Right renal pelvis (tissue), 4 donors: ENCODE measurements at regions not wholly inside any gene's neighbourhood (a gene's known extent, or its start where the extent isn't known, plus 50 kb on each side); places are given as distances from the start of the nearest gene placed in this dataset.
A peak's percentile ranks its signal among the peaks of the same experiment; 100 is the strongest.
"Not testable (repeated sequence)": the region's sequence is repeated elsewhere in the genome, so short reads cannot be mapped to it uniquely, and the experiment has no call there.

Experiments used
- DNase-seq, 4 donors: peaks; one replicate each; pipeline ENCODE4 v3.0.0-alpha.2; 2013; ENCODE audit warnings: low read depth in 4 of 4, low spot score in 3 of 4, missing footprints in 1 of 4

DNA sequence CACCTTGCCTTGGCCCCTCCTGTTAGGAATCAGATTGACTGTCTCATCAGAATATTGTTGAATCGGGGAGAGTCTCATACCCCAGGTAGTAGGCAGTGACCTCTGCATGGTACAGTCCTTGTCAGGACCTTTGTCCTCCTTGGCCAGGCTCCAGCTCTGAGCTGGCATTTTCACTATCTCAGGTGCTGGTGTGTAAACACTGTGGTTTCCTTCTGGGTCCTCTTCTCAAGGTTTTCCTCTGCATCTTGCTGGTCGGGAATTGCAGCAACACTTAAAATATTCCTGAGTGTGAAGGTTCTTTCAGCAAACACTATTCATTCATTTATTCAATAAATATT is 69.7 kb upstream of the TAMM41 start:
- DNase-seq, result not testable (repeated sequence)

DNA sequence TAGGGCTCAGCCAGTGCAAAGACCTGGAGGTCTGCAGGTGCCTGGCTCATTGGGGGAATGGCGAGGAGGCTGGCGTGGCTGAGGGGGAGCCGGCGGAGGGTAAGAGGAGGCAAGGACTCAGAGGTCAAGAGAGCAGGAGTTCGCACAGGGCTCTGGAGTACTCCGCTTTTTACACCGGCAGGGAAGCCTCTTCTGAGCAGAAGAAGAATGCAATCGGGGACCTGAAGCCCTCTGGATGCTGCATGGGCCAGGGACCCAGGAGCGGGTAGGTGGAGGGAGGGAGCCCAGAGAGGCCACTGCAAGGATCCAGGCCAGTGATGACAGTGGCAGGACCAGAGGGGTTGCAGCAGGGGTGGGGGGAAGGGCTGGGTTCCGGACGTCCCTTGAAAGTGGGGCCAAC is 70.4 kb upstream of the TAMM41 start:
- no peak for DNase-seq

DNA sequence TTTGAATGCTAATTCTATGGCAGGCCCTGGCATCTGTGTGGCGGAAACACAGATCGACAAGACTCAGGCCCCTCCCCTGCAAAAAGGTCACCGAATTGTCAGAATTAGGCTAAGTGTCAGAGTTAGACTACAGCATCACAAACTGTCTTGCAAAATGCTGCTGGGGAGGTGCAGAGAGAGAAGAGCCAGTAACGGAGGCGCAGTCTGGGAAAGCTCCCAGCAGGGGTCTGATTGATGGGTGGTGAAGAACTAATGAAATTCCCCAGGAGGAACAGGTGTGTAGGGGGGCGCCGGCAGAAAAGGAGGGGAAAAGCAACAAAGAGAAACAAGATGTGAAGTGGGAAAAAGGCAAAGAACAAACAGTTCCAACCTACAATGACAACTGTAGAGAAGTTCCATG is 72.7 kb upstream of the TAMM41 start:
- DNase-seq, result no peak

DNA sequence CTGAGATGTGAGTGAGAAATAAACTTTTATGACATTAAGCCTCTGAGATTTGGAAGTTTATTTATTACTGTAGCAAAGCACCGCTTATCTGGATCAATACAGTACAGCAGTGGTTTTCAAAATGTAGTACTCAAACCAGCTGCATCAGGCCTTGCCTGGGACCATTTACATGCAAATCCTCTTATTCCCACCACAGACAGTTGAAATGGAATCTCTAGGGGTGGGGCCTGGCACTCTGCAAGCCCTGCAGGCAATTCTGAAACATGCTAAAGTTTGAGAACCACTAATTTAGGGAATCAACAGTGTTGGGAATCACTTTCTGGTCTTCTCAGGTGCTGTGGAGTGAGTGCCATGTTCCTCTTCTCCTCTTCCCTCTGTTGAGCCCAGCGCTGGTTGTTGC is 77.8 kb upstream of the TAMM41 start:
- no peak for DNase-seq

DNA sequence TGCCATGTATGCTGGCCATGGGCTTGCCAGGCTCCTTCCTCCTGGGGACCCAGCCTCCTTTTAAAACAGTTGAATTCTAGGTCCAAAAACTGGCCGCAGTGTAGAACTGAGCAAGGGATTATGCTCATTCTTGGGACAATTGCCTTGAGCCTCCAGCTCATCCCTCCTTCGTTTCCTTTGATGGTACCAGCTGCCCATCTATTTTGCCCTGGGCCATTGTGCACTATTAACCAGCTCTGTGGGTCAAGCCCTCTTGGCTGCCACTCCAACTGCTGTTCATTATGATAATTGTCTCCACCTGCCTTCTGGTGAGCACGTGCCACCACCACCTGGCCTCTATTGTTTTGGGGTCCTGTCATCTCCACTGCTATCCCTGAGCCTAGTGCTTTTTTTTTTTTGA is 75.8 kb upstream of the SYN2 start:
- no peak for DNase-seq

DNA sequence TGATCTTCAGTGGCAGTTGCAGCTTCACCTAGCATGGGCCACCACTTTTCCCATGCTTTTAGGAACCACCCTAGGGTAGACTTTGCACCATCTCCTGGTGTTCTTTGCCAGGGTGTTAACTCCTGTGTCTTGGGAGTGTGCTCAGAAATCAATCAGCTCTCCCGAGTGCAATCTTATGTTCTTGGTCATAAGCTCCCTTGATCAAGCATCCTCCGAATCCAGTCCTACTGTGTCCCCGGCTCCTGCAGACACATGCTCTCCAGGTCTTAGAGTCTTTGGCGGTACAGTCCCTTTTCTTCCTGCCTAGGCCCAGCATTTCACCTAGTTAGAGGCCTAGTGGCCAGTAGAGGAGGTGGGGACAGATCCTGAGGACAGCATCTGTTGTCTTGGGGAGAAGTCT is 74.7 kb upstream of the SYN2 start:
- no peak for DNase-seq

DNA sequence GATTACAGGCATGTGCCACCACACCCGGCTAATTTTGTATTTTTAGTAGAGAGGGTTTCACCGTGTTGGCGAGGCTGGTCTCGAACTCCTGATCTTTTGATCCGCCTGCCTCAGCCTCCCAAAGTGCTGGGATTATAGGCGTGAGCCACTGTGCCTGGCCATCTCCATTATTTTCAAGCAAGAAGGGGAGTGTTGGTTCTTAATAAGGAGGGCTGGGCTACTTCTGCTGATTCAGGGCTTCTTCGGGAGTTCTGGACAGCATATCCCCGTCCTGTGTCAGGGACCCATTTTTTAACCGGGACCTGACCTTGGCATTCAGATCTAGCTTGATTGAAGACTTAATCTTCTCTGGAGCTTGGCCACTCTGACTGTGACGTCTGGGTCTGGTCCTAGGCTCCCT is 74.1 kb upstream of the SYN2 start:
- no peak for DNase-seq

DNA sequence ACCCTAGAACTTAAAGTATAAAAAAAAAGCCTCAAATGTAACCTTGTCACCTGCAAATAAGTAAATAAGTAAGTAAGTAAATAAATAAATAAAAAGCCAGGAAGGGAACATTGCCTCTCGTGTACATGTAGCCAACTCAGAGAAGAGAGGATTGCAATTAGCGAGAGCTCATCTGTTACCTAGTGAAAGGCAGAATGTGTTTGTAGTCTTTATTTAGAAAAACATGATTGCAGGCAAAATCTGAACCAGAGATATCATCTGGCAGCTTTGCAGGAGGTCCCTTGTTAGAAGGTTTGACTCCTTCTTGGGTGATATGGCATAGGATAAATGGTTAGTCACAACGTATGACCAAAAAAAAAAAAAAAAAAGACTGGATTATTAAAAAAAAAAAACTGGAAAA is 71.6 kb upstream of the SYN2 start:
- no peak for DNase-seq

DNA sequence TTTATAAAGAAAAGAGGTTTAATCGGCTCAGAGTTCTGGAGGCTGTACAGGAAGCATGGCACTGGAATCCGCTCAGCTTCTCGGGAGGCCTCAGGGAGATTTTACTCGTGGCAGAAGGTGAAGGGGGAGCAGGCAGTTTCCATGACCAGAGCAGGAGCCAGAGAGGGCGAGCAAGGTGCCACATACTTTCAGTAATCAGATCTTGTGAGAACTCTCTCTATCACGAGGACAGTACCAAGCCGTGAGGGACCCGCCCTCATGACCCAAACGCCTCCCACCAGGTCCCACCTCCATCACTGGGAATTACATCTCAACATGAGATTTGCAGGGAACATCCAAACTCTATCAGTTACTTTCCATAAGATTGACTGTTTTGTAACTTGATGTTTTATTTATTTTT is 70.7 kb upstream of the SYN2 start:
- no peak for DNase-seq

DNA sequence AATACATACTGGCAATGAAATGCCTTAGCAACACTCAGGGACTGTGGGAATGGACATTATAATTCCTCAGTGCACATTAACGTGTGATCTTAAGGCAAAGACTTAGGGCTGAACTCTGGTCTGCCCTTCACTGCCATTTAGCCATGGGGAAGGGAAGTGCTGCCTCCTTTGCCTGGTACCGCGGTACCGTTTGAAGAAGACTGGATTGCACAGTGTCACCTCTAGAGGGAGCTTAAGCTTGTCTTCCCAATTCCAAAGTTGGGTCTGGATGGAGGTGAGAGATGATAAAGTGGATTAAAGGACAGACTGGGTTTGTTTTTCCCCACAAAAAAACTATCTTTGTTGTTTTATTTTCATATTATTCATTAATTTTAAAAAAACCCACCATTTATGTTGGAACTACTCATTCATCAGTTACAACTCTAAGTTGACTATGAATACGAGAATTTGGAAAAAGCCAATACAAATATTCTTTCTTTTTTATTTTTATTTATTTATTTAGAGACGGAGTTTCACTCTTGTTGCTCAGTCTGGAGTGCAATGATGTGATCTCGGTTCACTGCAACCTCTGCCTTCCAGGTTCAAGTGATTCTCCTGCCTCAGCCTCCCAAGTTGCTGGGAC is 60.0 kb upstream of the SYN2 start:
- peak in 2 of 4 donors; percentile 5 to 8 for DNase-seq

DNA sequence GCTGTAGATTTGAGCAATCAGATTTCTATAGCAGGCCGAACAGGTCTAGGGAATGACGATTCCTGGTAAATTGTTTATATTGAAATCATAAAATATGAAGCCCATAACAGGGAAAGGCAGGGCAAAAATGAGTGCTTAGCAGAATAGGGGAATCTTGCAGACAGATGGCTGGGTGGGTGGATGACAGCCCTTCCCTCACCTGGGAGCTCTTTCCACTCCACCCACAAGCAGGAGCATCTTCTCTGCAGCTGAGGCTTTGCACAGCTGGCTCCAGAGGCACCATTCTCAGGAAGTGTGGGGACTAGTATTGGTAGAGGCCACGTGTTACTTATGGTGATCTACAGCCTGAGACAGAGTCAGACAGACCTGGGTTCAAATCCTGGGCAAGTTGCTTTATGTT is 55.9 kb upstream of the SYN2 start:
- no peak for DNase-seq

DNA sequence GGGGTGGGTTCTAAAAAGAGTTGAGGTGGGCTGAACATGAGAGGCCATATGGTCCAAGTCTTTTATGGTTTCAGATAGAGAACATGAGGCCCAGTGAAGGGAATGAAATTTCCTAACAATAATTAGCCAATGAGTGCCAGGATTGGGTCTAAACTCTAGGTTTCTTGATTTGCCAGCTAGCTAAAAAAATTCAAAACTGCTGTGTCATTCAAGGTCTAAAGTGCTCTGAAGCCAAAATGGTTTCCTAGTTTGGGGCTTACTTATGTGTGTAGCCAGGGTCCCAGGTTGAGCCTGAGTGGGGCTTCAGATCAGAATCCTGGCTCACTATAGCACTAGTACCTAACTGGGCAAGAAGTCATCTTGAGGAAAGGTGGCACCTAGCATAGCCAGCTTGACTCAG is 55.3 kb upstream of the SYN2 start:
- DNase-seq, result no peak

DNA sequence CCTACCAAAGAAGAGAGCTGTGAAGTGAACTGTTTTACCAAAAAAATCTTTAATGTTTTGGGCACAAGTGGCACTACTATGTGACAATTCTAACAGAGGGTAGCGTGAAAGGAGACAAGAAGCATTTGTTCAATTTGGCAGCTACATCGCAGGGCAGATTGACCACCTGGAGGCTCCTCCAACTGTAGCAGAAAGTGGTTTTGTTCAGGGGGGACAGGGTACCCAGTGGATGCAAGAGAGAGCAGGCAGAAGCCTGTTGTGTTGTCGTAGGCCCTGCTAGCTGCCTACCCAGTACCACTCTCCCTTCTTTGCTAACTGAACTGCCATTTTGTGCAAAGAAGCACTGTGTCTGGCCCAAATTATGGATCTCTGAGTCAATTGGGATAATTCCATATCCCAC is 54.8 kb upstream of the SYN2 start:
- no peak for DNase-seq

DNA sequence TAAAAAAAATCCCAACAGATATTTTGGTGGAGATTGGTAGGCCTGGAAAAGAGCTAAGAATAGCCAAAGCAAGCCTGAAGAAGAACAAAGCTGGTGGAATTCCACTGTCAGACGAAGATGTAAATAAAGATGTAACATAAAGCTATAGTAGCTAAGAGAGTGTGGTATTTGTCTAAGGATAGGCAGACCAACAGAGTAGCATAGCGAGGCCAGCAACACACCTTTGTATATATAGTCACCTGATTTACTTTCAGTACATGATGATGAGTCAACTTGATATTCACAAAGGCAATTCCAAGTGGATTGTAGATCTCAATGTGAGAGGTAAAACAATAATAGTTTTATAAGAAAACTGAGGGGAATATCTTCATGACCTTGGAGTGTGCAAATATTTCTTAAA is 53.6 kb upstream of the SYN2 start:
- no peak for DNase-seq

DNA sequence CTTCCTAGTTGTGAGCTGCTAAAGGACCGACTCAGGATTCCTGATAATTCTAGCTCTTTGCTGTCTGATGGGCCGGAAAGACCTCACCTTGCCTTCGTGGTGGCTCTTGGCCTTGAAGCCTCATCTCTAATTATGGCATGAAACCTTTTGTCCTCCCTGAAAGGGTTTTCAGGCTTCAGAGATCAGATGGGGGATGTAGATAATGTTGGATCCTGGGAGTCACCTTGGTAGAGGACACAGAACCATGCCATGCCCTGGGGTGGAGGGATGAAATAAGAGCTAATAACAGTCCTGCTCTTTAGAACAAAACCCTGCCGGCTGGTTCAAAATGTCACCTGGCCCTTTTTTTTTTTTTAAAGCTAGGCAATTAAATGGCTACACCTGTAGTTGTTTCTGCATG is 50.8 kb upstream of the SYN2 start:
- no peak for DNase-seq

DNA sequence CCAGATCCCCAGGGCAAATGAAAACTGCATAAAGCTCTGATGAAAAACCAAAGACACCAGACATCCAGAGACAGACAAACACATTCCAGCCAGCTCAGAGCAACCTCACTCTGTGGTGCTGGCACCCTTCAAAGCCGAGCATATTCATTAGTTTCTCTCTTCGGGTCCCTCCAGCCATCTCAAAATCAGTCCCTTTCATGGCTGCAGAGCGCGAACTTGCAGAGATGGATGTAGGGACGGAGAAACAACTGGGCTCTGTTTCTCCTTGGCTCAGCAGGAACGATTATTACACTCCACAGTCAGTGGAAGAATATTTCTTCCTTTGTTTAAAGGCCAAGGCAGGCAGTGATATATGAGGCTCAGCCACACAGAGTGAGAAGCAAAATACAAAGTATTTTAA is 50.4 kb upstream of the SYN2 start:
- DNase-seq, result no peak

DNA sequence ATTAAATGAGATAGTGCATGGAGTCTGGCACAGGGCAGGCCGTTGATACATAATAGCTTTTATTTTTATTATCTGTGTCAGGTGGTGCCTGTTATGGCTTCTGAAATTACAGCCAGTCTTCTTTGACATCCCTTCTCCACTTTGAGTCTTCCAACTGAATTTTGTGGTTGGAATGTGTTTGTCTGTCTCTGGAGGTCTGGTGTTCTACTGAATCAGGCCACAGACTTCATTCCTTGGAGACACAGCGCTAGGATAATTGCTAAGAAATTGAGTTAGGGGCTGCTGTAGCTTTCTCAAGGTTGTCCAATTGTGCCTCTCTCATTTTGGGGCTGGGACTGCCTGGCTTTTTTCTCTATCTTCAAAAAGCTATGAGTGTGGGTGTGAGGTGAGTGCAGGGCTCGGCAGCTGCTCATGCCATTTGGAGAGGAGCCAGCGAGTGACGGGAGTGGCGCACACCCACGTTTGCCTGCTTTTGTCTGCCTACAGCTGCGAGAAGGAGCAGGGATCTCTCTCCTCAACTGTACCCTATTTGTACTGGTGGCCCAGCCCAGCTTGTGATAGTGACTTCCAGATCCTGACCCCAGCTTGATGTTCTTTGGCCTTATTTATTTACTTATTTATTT is 49.8 kb upstream of the SYN2 start:
- DNase-seq, result no peak
